Endothelial cell of umbilical vein (primary cell): ENCODE measurements at regions not wholly inside any gene's neighbourhood (a gene's known extent, or its start where the extent isn't known, plus 50 kb on each side); places are given as distances from the start of the nearest gene placed in this dataset.

Experiments used
- BruUV-seq: library from RNA; stranded (reverse); fragments of 400-500 nt; replicated peaks from 2 replicates; lab custom pipeline; 2021; lab: Mats Ljungman, UMichigan
- CTCF ChIA-PET: fragments of 300-600, 350-600 bp; sonication (Branson Sonifier 250); formaldehyde crosslinking; loops from one replicate; lab custom pipeline; 2021; ENCODE audit warnings: antibody characterized with exemption, inconsistent platforms; lab: Charles Lee
- POLR2A ChIA-PET: fragments of 300-600, 350-600 bp; sonication (Branson Sonifier 250); formaldehyde crosslinking; loops from one replicate; lab custom pipeline; 2021; ENCODE audit warnings: antibody characterized with exemption, inconsistent platforms; lab: Charles Lee
- DNase-seq: peaks from one replicate; pipeline ENCODE4 v3.0.0-alpha.2; 2011; ENCODE audit warnings: low read depth, low spot score
- FAIRE-seq: peaks from 2 replicates; lab custom pipeline; 2011; peaks lifted over from hg19 to GRCh38; lab: Jason Lieb, UNC
- H2AFZ ChIP-seq: 2 replicates; pipeline ENCODE4 v1.6.0; 2012; ENCODE audit warnings: low read depth, low read length, control low read depth, inconsistent platforms
- H3K27ac ChIP-seq: 2 replicates; pipeline ENCODE4 v1.5.1; 2011; ENCODE audit warnings: low read depth, mild to moderate bottlenecking, control low read depth, low read length, moderate library complexity; ENCODE audit not compliant: insufficient read depth
- H3K27me3 ChIP-seq, 2 experiments: 2 replicates each; pipeline versions ENCODE4 v1.6.0 to v1.6.1; 2011; ENCODE audit warnings: low read length in 2 of 2, mixed read lengths in 1 of 2; ENCODE audit not compliant: control insufficient read depth in 2 of 2, insufficient read depth in 2 of 2
- H3K36me3 ChIP-seq, 2 experiments: 2 replicates in 1 of 2; 3 replicates in 1 of 2; pipeline ENCODE4 v1.5.1; 2011; ENCODE audit warnings: low read length in 2 of 2, mild to moderate bottlenecking in 1 of 2, moderate library complexity in 1 of 2; ENCODE audit not compliant: control insufficient read depth in 2 of 2, insufficient read depth in 2 of 2; ENCODE audit errors: extremely low read depth in 1 of 2
- H3K4me1 ChIP-seq: 3 replicates; pipeline ENCODE4 v1.5.1; 2011; ENCODE audit warnings: mild to moderate bottlenecking, low read length; ENCODE audit not compliant: control insufficient read depth, insufficient read depth; ENCODE audit errors: extremely low read depth
- H3K4me2 ChIP-seq: 2 replicates; pipeline ENCODE4 v1.6.1; 2011; ENCODE audit warnings: low read length, control low read depth, mixed read lengths; ENCODE audit not compliant: insufficient read depth
- H3K4me3 ChIP-seq, 3 experiments: fragments of 200-600 bp in 1 of 3; sonication (generic), shearing (Covaris generic) in 1 of 3; replicated peaks in 1 of 3; 2 replicates each; pipeline ENCODE4 v1.5.1; 2011 to 2016; ENCODE audit warnings: control low read depth in 3 of 3, low read length in 3 of 3, mild to moderate bottlenecking in 2 of 3, inconsistent platforms in 1 of 3, low read depth in 1 of 3, moderate library complexity in 1 of 3; ENCODE audit not compliant: insufficient read depth in 1 of 3
- H3K79me2 ChIP-seq: 2 replicates; pipeline ENCODE4 v1.6.0; 2012; ENCODE audit warnings: low read length, inconsistent platforms; ENCODE audit not compliant: control insufficient read depth, insufficient read depth
- H3K9ac ChIP-seq: replicated peaks from 2 replicates; pipeline ENCODE3; 2011; ENCODE audit warnings: low read length, control low read depth; ENCODE audit not compliant: insufficient read depth; ENCODE audit errors: extremely low read depth
- H3K9me1 ChIP-seq: replicated peaks from 3 replicates; pipeline ENCODE4 v1.6.0; 2011; ENCODE audit warnings: mild to moderate bottlenecking, low read length; ENCODE audit not compliant: control insufficient read depth, insufficient read depth; ENCODE audit errors: extremely low read depth
- H3K9me3 ChIP-seq: replicated peaks from 2 replicates; pipeline ENCODE4 v1.5.1; 2012; ENCODE audit warnings: low read length, inconsistent platforms; ENCODE audit not compliant: control insufficient read depth, insufficient read depth
- H4K20me1 ChIP-seq: replicated peaks from 2 replicates; pipeline ENCODE3; 2011; ENCODE audit warnings: mild to moderate bottlenecking, low read length; ENCODE audit not compliant: control insufficient read depth, insufficient read depth; ENCODE audit errors: extremely low read depth
- EZH2 ChIP-seq: IDR thresholded peaks from 2 replicates; pipeline ENCODE4 v1.6.1; 2012; ENCODE audit warnings: borderline replicate concordance, low read depth, mild to moderate bottlenecking, moderate library complexity, low read length, inconsistent platforms; ENCODE audit not compliant: severe bottlenecking
- GATA2 ChIP-seq: IDR thresholded peaks from 2 replicates; pipeline ENCODE4 v1.7.0; 2011; ENCODE audit warnings: low read depth, mild to moderate bottlenecking, moderate library complexity, mixed read lengths, low read length; ENCODE audit not compliant: insufficient read length, insufficient read depth
- JUN ChIP-seq: IDR thresholded peaks from 2 replicates; pipeline ENCODE4 v1.6.1; 2011; ENCODE audit warnings: borderline replicate concordance, low read depth; ENCODE audit not compliant: insufficient read length, insufficient read depth
- MAX ChIP-seq: IDR thresholded peaks from 2 replicates; pipeline ENCODE4 v1.6.1; 2011; ENCODE audit not compliant: insufficient read depth, insufficient read length
- MYC ChIP-seq: IDR thresholded peaks from one replicate; pipeline ENCODE4 v1.6.1; 2011; ENCODE audit warnings: mild to moderate bottlenecking, low read depth, low read length
- POLR2AphosphoS5 ChIP-seq: IDR thresholded peaks from 2 replicates; pipeline ENCODE4 v1.6.1; 2012; ENCODE audit warnings: low read depth, mild to moderate bottlenecking, control low read depth, low read length, moderate library complexity; ENCODE audit not compliant: insufficient read depth
- dilution Hi-C: fragments of 300-500 bp; cut with MboI; formaldehyde crosslinking; loops from one replicate; pipeline ENCODE4 v1.15.0; 2019; ENCODE audit warnings: low sequenced_read_pairs; ENCODE audit not compliant: extremely low pct_ligation_motif_present
- intact Hi-C: fragments of 100-400 bp; cut with micrococcal nuclease; formaldehyde crosslinking; loops from one replicate; pipeline ENCODE4 v1.10.0; 2022

GRCh38 chr22:49427941-49428340 lies 399.7 kb downstream of the BRD1 start:
- H3K9me3 ChIP-seq = peaks cover 3% of the 10 kb centered on the region
- no peaks in the 10 kb centered on the region for H3K36me3 ChIP-seq
- intact Hi-C loops (no loop called here), dilution Hi-C loops (no loop called here)
- H2AFZ ChIP-seq = no peak overlapping the region
- H3K27me3 ChIP-seq = no peaks in the 10 kb centered on the region
- H3K4me3 ChIP-seq = no peak overlapping the region
- no peaks in the 10 kb centered on the region for H3K79me2 ChIP-seq
- no peaks in the 10 kb centered on the region for H4K20me1 ChIP-seq
- H3K9me1 ChIP-seq = no peaks in the 10 kb centered on the region
- FAIRE-seq = no peak
- ChIA-PET CTCF (no interaction called here), POLR2A (no interaction called here)
- no peak overlapping the region for H3K4me2 ChIP-seq
- H3K27ac ChIP-seq = no peak overlapping the region
- H3K4me1 ChIP-seq = no peaks in the 10 kb centered on the region
- DNase-seq = no peak
- BruUV-seq = no TSS peak
- no peak overlapping the region for H3K9ac ChIP-seq
- TF ChIP-seq JUN = no peak
- TF ChIP-seq MAX = no peak

- Histone ChIP-seq H3K4me2 (no peak overlapping the region), H3K9me3 (peaks cover 3% of the 10 kb centered on the region), H3K9me1 (no peaks in the 10 kb centered on the region), H3K4me3 (no peak overlapping the region), H3K4me1 (no peaks in the 10 kb centered on the region), H3K36me3 (no peaks in the 10 kb centered on the region), H3K79me2 (no peaks in the 10 kb centered on the region), H3K27me3 (no peaks in the 10 kb centered on the region), H2AFZ (no peak overlapping the region), H4K20me1 (no peaks in the 10 kb centered on the region), H3K27ac (no peak overlapping the region), H3K9ac (no peak overlapping the region)
- DNase-seq (no peak), FAIRE-seq (no peak)
- intact Hi-C loops = no loop called here
- no peak for TF ChIP-seq GATA2
- no peak for TF ChIP-seq MYC
- no peak for TF ChIP-seq EZH2
- no peak for TF ChIP-seq MAX
- TF ChIP-seq POLR2AphosphoS5 = no peak
- ChIA-PET POLR2A (no interaction called here), CTCF (no interaction called here)
- dilution Hi-C loops = no loop called here
- no TSS peak for BruUV-seq
Measured at GRCh38 chr22:49427341-49427740, 400.3 kb downstream of the BRD1 start.
